Spleen (tissue), 3 donors: ENCODE measurements at regions not wholly inside any gene's neighbourhood (a gene's known extent, or its start where the extent isn't known, plus 50 kb on each side); places are given as distances from the start of the nearest gene placed in this dataset.

ENCODE experiments used
- POLR2A ChIP-seq, 3 donors: fragments of 450-650 bp; IDR thresholded peaks; one replicate each; pipeline ENCODE4 v1.5.1; 2017; ENCODE audit warnings: antibody characterized with exemption in 3 of 3, mild to moderate bottlenecking in 1 of 3
- POLR2AphosphoS5 ChIP-seq, 3 donors: sonication (generic); formaldehyde crosslinking; IDR thresholded peaks; one replicate each; pipeline ENCODE4 v1.5.1; 2017; ENCODE audit warnings: antibody characterized with exemption in 3 of 3

GRCh38 chr7:104052979-104053378 is 63.5 kb upstream of the RELN start:
- TF ChIP-seq POLR2AphosphoS5 (IDR thresholded peaks at IDR 0.05) (no peak), POLR2A (IDR thresholded peaks at IDR 0.05) (no peak)
